ENCODE measurements at regions not wholly inside any gene's neighbourhood (a gene's known extent, or its start where the extent isn't known, plus 50 kb on each side); places are given as distances from the start of the nearest gene placed in this dataset.

DNA sequence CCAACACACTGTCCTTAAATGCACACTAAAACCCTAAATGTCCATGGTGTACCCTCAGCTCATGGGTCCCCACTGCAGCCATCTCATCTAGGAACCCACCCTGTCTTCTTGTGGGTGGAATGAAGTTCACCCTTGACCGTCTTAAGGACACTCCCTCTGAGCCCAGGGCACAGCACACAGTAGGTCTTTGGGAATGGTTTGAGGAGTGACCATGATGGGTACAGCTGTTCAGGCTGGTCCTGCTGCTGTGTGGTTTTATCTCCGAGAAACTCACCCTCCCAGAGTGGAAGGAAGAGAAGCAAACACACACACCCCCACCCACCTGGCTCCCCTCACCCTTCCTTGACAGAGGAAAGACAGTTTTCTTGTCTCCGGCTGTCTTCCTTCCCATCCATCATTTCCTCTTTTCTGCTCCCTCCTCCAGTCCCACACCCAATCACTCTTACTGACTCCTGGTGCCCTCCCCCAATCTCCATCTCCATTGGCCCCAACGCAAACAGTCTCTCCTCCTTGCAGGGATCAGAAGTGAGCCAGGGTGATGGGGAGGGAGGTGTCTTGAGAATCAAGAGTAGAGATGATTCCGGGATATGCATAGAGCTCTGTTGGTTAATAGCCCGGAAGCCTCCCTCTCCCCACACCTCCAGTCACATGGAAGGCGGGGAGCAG is 105.9 kb upstream of the LHX5 start:
- H3K4me3 ChIP-seq (ENCODE audit: low read depth, low read length), result no peak overlapping the region
- TF ChIP-seq, protein P1, sequence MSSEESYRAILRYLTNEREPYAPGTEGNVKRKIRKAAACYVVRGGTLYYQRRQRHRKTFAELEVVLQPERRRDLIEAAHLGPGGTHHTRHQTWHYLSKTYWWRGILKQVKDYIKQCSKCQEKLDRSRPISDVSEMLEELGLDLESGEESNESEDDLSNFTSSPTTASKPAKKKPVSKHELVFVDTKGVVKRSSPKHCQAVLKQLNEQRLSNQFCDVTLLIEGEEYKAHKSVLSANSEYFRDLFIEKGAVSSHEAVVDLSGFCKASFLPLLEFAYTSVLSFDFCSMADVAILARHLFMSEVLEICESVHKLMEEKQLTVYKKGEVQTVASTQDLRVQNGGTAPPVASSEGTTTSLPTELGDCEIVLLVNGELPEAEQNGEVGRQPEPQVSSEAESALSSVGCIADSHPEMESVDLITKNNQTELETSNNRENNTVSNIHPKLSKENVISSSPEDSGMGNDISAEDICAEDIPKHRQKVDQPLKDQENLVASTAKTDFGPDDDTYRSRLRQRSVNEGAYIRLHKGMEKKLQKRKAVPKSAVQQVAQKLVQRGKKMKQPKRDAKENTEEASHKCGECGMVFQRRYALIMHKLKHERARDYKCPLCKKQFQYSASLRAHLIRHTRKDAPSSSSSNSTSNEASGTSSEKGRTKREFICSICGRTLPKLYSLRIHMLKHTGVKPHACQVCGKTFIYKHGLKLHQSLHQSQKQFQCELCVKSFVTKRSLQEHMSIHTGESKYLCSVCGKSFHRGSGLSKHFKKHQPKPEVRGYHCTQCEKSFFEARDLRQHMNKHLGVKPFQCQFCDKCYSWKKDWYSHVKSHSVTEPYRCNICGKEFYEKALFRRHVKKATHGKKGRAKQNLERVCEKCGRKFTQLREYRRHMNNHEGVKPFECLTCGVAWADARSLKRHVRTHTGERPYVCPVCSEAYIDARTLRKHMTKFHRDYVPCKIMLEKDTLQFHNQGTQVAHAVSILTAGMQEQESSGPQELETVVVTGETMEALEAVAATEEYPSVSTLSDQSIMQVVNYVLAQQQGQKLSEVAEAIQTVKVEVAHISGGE (tag by site-specific recombination; conservative IDR thresholded peaks at IDR 0.05; ENCODE audit: low read depth), result no peak
- TF ChIP-seq ZNF341 (tag by site-specific recombination; IDR thresholded peaks at IDR 0.05; ENCODE audit: low read depth), result no peak
- TF ChIP-seq, protein P2, sequence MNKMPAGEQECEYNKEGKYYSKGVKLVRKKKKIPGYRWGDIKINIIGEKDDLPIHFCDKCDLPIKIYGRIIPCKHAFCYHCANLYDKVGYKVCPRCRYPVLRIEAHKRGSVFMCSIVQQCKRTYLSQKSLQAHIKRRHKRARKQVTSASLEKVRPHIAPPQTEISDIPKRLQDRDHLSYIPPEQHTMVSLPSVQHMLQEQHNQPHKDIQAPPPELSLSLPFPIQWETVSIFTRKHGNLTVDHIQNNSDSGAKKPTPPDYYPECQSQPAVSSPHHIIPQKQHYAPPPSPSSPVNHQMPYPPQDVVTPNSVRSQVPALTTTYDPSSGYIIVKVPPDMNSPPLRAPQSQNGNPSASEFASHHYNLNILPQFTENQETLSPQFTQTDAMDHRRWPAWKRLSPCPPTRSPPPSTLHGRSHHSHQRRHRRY (tag by site-specific recombination; IDR thresholded peaks at IDR 0.05), result no peak
- no peak overlapping the region for H3K27ac ChIP-seq (ENCODE audit: extremely low read depth, low read depth, low read length)
- ChIA-PET CTCF (interaction anchor here (0.7 kb wide), 1 partner anchor 447 kb away, joined by 3 read pairs; no protein-coding TSS in a partner anchor), POLR2A (no interaction called here)
- H3K4me1 ChIP-seq (ENCODE audit: control insufficient read depth, insufficient read depth, low read length), result no peaks in the 10 kb centered on the region
- no peaks in the 10 kb centered on the region for H3K9me3 ChIP-seq (ENCODE audit: control insufficient read depth, insufficient read depth, low read depth, low read length)
- H3K36me3 ChIP-seq (ENCODE audit: control insufficient read depth in 2 of 2, insufficient read depth in 1 of 2, low read length in 2 of 2), result no peaks in the 10 kb centered on the region

DNA sequence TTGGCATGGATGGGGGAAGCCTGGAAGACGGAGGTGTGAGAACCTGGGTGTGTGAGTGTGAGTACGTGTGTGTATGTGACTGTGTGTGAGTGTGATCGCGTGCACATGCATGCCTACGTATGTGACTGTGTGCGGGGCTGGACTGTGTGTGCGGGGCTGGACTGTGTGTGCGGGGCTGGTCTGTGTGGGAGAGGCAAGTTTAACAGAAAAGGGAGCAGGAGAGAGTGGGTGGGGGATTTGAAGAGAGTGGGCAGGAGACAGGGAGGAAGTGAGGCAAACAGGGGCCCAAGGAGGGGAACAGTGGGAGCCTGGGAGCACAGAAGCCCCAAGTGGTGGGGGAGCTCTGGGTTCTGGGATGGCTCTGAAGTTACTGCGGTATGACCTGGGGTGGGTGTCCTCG is 103.7 kb upstream of the LHX5 start:
- Histone ChIP-seq H3K4me3 (ENCODE audit: low read depth, low read length) (no peak overlapping the region), H3K4me1 (ENCODE audit: control insufficient read depth, insufficient read depth, low read length) (no peaks in the 10 kb centered on the region), H3K9me3 (ENCODE audit: control insufficient read depth, insufficient read depth, low read depth, low read length) (no peaks in the 10 kb centered on the region), H3K27ac (ENCODE audit: extremely low read depth, low read depth, low read length) (no peak overlapping the region), H3K36me3 (ENCODE audit: control insufficient read depth in 2 of 2, insufficient read depth in 1 of 2, low read length in 2 of 2) (no peaks in the 10 kb centered on the region)
- ChIA-PET CTCF (no interaction called here), POLR2A (no interaction called here)
- no peak for TF ChIP-seq ZNF621 (tag by site-specific recombination; IDR thresholded peaks at IDR 0.05)
- peak; percentile 95 for TF ChIP-seq ZFHX2 (tag by site-specific recombination; conservative IDR thresholded peaks at IDR 0.05)
- no peak for TF ChIP-seq TCF7L2 (IDR thresholded peaks at IDR 0.05; ENCODE audit: borderline replicate concordance, low read depth, low read length)
- TF ChIP-seq ZNF274 (IDR thresholded peaks at IDR 0.05; ENCODE audit: low read length), result no peak
- TF ChIP-seq ZNF274 (tag by site-specific recombination; IDR thresholded peaks at IDR 0.05; ENCODE audit: borderline replicate concordance), result no peak
- no peak for TF ChIP-seq ZNF37A (tag by site-specific recombination; IDR thresholded peaks at IDR 0.05)
- TF ChIP-seq ZSCAN23 (tag by site-specific recombination; IDR thresholded peaks at IDR 0.05), result no peak
- no peak for TF ChIP-seq ZSCAN30 (tag by site-specific recombination; IDR thresholded peaks at IDR 0.05)
- TF ChIP-seq ZNF544 (tag by site-specific recombination; IDR thresholded peaks at IDR 0.05), result no peak
- TF ChIP-seq ZNF529 (tag by site-specific recombination; IDR thresholded peaks at IDR 0.05; ENCODE audit: insufficient replicate concordance), result no peak
- no peak for TF ChIP-seq ZNF658 (tag by site-specific recombination; IDR thresholded peaks at IDR 0.05)
- TF ChIP-seq, protein P3, sequence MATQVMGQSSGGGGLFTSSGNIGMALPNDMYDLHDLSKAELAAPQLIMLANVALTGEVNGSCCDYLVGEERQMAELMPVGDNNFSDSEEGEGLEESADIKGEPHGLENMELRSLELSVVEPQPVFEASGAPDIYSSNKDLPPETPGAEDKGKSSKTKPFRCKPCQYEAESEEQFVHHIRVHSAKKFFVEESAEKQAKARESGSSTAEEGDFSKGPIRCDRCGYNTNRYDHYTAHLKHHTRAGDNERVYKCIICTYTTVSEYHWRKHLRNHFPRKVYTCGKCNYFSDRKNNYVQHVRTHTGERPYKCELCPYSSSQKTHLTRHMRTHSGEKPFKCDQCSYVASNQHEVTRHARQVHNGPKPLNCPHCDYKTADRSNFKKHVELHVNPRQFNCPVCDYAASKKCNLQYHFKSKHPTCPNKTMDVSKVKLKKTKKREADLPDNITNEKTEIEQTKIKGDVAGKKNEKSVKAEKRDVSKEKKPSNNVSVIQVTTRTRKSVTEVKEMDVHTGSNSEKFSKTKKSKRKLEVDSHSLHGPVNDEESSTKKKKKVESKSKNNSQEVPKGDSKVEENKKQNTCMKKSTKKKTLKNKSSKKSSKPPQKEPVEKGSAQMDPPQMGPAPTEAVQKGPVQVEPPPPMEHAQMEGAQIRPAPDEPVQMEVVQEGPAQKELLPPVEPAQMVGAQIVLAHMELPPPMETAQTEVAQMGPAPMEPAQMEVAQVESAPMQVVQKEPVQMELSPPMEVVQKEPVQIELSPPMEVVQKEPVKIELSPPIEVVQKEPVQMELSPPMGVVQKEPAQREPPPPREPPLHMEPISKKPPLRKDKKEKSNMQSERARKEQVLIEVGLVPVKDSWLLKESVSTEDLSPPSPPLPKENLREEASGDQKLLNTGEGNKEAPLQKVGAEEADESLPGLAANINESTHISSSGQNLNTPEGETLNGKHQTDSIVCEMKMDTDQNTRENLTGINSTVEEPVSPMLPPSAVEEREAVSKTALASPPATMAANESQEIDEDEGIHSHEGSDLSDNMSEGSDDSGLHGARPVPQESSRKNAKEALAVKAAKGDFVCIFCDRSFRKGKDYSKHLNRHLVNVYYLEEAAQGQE (tag by site-specific recombination; IDR thresholded peaks at IDR 0.05), result no peak
- TF ChIP-seq EGR2 (tag by site-specific recombination; IDR thresholded peaks at IDR 0.05; ENCODE audit: low read depth), result peak; percentile 97
- TF ChIP-seq, protein P4, sequence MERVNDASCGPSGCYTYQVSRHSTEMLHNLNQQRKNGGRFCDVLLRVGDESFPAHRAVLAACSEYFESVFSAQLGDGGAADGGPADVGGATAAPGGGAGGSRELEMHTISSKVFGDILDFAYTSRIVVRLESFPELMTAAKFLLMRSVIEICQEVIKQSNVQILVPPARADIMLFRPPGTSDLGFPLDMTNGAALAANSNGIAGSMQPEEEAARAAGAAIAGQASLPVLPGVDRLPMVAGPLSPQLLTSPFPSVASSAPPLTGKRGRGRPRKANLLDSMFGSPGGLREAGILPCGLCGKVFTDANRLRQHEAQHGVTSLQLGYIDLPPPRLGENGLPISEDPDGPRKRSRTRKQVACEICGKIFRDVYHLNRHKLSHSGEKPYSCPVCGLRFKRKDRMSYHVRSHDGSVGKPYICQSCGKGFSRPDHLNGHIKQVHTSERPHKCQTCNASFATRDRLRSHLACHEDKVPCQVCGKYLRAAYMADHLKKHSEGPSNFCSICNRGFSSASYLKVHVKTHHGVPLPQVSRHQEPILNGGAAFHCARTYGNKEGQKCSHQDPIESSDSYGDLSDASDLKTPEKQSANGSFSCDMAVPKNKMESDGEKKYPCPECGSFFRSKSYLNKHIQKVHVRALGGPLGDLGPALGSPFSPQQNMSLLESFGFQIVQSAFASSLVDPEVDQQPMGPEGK (tag by site-specific recombination; IDR thresholded peaks at IDR 0.05), result no peak

Measured in HEK293 (cell line).